ENCODE measurements at regions not wholly inside any gene's neighbourhood (a gene's known extent, or its start where the extent isn't known, plus 50 kb on each side); places are given as distances from the start of the nearest gene placed in this dataset.
"Not testable (repeated sequence)": the region's sequence is repeated elsewhere in the genome, so short reads cannot be mapped to it uniquely, and the experiment has no call there.

DNA sequence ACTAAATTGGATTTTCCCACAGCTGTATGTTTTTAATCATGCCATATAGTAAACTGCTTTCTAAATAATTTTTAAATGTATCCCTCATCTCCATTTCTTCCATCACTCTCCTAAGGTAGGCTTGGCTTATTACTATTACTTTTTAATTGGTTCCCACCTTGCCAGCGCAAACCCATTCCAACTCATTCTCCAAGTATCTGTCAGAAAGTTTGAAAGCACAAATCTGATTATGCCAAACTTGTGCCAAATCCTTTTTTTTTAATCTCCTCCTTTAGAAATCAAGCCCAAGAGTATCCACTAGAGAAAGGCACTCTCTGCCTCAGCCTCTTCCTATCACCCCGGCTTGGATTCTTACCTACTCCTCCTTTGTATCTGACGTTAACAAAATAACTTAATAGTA, 784.5 kb downstream of the TBL1XR1 start:
- no peak for DNase-seq

- DNase-seq, result no peak
These were observed 793.8 kb downstream of the TBL1XR1 start for GRCh38 chr3:176403531-176403930.

DNA sequence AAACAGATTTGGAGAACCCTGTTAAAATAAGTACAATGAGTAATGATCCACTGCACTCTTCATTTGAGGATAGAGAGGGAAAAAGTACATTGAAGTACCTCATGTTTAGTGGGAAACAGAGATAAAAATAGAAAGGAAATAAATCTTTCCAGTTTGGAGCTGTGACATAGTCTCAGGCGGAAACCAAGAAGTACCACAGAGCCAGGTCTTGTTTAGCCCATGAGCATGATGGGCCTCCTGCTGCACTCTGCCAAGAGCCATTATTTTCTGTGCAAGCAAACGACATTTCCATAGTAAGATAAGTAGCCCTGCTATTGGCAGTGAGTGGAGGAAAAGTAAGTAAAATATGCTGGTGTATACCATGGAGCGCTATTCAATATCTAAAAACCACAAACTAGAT, 796.1 kb downstream of the TBL1XR1 start:
- DNase-seq, result no peak

DNA sequence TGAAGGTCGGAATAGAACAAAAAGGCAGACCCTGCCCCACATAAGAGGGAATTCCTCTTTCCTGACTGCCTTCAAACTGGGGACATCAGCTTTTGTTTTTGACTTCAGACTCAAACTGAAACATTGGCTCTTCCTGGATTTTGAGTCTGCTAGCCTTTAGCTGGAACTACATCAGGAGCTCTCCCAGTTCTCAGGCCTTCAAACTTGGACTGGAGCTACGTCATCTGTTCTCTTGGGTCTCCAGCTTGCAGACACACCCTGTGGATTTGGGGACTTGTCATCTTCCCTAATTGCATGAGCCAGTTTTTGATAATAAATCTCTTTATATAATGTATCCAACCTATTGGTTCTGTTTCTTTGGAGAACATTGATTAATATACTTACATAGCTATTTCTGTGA, 798.1 kb downstream of the TBL1XR1 start:
- no peak for DNase-seq

DNA sequence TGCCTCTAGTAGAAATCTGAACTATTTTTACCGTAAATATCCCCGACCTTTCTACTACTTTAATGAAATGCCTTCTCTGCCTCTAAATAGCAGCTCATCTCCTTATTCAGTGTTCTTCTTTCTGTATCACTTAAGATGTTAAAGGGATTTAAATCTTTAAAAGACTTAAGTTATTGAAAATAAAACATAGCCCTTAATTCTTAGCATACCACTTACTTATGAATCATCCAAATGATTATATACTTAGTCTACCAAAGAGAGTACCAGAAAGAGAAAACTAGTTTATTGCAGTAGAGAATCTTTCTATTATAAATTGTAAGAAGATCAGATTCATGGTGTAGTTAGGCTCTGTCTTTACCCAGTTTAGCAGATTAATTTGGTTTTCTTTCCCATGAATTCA, 802.0 kb downstream of the TBL1XR1 start:
- no peak for DNase-seq

- no peak for DNase-seq
These were observed 818.5 kb downstream of the TBL1XR1 start for GRCh38 chr3:176378789-176379188.

- DNase-seq, result peak; percentile 19
These were observed 820.8 kb downstream of the TBL1XR1 start for GRCh38 chr3:176376531-176376930.

- no peak for DNase-seq
These were observed 821.8 kb downstream of the TBL1XR1 start for GRCh38 chr3:176375519-176375918.

GRCh38 chr3:176362191-176362731, 835.0 kb downstream of the TBL1XR1 start:
- DNase-seq, result no peak

- peak; percentile 12 for DNase-seq
These were observed 838.1 kb downstream of the TBL1XR1 start for GRCh38 chr3:176359211-176359610.

GRCh38 chr3:176357891-176358290, 839.4 kb downstream of the TBL1XR1 start:
- DNase-seq, result no peak

DNA sequence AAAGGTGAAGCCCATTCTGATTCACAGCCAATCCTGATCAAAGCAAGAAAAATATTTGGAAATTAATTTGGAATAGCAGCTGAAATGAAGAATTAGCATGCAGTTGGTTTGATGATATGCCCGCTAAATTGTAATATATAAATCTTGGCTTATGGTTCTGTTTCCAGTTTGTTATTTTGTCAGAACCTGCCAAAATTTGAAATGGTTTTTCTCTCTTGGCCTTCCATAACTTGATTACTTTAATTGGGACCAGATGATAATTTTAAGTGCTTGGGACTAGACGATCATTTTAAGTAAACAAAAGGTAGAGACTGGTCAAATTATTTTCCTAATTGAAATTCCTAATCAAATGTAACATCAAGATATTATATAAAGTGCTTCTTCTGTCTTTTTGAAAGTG, 842.4 kb downstream of the TBL1XR1 start:
- no peak for DNase-seq

DNA sequence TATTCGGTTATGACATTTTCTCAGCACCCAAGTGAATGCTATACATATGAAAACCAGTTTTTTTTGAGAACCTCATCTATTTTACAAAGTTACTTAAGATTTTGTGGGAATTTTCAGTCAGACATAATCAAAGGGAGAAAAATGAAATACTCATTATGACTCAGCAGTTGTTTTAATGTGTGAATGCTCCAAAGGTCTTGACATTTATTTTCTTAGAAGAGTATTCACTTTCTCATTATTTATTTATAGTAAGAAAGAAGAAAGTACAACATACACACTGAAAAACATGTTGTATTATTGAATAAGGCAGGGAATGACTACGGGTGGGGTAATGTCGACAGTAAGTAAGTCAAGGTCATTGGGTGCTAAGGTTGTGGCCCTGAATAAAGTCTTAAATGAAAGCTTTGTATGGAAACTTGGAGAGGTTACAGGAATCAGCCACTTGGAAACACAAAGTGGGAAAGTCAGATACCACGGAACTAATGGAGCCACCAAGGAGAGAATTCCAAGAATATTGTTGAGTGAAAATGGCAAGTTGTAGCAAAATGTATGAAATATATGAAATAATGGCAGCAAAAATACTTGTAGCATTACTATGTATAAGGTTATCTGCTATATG, 844.5 kb downstream of the TBL1XR1 start:
- no peak for DNase-seq

GRCh38 chr3:176351408-176351807, 845.9 kb downstream of the TBL1XR1 start:
- no peak for DNase-seq

GRCh38 chr3:176349706-176350105, 847.6 kb downstream of the TBL1XR1 start:
- no peak for DNase-seq

DNA sequence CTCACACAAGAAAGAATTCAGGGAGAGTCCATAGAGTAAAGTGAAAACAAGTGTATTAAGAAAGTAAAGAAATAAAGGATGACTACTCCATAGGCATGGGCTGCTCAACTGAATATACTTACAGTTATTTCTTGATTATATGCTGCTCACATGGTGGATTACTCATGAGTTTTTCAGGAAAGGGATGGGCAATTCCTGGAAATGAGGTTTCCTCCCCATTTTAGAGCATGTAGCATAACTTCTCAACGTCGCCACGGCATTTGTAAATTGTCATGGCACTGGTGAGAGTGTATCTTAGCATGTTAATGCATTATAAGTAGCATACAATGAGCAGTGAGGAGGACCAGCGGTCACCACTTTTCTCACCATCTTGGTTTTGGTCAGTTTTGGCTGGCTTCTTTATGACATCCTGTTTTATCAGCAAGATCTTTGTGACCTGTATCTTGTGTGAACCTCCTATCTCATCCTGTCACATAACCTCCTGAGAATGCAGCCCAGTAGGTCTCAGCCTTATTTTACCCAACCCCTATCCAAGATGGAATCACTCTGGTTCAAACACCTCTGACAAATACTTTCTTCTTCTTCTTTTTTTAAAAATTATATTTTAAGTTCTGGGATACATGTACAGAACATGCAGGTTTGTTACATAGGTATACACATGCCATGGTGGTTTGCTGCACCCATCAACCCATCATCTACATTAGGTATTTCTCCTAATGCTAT, 849.7 kb downstream of the TBL1XR1 start:
- DNase-seq, result no peak

DNA sequence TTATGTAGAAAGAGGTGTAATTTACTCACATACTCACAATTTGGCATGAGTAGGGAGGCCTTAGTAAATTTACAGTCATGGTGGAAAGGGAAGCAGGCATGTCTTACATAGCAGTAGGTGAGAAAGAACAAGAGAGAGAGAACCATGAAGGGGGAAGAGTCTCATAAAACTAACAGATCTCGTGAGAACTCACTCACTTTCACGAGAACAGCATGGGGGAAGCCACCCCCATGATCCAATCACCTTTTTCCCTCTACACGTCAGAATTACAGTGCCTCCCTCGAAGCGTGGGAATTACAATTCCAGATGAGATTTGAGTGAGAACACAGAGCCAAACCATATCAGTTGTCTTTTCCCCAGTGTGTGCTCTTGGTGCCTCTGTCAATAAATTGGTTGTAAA, 855.3 kb downstream of the TBL1XR1 start:
- no peak for DNase-seq

DNA sequence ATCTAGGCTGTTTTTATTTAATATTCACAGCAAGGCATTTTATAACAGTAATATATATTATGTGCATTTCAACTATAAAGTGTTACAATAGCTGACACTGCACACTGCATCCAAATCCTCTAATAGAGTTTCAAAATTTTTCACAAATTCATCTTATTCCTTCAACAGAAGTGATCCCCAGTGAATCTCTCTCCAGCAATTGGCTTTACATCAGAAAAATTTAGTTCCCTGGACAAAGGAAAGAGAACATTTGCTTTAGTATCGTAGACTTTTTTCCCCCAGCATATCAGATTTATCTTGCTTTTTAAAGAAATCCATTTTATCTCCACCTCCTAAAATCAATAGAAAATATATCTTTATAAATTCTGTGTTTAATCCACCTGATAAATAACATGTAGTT, 868.6 kb downstream of the TBL1XR1 start:
- DNase-seq, result no peak

GRCh38 chr3:176328198-176328597, 869.1 kb downstream of the TBL1XR1 start:
- DNase-seq, result no peak

DNA sequence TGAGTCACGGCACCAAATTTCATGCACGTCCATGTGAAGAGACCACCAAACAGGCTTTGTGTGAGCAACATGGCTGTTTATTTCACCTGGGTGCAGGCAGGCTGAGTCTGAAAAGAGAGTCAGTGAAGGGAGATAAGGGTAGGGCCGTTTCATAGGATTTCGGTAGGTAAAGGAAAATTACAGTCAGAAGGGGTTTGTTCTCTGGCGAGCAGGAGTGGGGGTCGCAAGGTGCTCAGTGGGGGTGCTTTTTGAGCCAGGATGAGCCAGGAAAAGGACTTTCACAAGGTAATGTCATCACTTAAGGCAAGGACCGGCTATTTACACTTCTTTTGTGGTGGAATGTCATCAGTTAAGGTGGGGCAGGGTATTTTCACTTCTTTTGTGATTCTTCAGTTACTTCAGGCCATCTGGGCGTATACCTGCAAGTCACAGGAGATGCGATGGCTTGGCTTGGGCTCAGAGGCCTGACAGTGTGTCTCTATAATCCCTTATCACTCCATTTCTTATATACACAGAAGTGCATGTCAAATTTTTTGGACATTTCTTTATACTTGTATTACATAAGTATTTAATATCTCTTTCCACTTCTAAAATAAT, 870.3 kb downstream of the TBL1XR1 start:
- DNase-seq, result not testable (repeated sequence)

DNA sequence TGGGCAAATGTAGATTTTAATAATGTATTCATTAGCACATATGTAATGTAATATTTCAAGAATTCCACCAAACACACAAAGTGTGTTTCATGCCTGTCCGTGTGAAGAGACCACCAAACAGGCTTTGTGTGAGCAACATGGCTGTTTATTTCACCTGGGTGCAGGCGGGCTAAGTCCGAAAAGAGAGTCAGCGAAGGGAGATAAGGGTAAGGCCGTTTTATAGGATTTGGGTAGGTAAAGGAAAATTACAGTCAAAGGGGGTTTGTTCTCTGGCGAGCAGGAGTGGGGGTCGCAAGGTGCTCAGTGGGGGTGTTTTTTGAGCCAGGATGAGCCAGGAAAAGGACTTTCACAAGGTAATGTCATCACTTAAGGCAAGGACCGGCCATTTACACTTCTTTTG, 875.8 kb downstream of the TBL1XR1 start:
- DNase-seq, result not testable (repeated sequence)

DNA sequence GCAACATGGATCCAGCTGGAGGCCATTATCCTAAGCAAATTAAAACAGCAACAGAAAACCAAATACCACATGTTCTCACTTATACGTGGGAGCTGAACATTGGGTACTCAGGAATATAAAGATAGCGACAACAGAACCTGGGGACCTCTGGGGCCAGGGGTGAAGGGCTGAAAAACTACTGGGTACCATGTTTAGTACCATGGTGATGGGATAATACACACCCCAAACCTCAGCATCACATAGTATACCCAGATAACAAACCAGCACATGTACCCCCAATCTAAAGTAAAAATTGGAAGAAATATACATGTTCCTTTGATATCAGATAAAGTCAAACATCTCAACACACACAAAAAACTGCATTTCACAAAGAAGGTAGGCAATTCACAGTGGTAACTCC, 876.2 kb downstream of the TBL1XR1 start:
- no peak for DNase-seq

DNA sequence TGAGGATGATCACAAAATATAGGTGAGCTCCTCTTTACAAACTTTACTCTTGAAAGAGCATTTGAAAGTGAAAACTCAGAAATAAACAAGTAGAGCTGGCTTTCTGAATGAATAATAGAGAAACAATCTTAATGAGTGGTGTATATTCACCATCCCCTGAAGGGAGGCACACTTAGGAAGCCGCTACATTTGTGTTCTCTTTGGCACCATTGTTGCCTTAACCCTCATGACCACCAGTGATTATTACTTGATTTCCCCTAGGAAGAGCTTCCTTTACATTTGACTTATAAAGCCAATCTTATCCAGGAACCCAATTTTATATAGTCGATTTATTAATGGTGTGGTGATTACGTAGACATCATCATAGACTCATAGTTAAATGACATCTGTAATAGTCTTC, 883.9 kb downstream of the TBL1XR1 start:
- no peak for DNase-seq

- no peak for DNase-seq
These were observed 886.6 kb downstream of the TBL1XR1 start for GRCh38 chr3:176310641-176311040.

All from NCI-H69 (cell line).